GM18907 (cell line): ENCODE measurements at regions not wholly inside any gene's neighbourhood (a gene's known extent, or its start where the extent isn't known, plus 50 kb on each side); places are given as distances from the start of the nearest gene placed in this dataset.

Experiments
- ATAC-seq: cut with Tn5 transposase; IDR thresholded peaks from one replicate; pipeline ENCODE4 v1.9.1; 2021; ENCODE audit warnings: mild to moderate bottlenecking, moderate library complexity; ENCODE audit not compliant: unreplicated experiment

GRCh38 chr6:157755746-157756411 lies 67.2 kb upstream of the SNX9 start:
- ATAC-seq = no peak

- no peak for ATAC-seq
Observed at GRCh38 chr6:157756708-157757429, 66.2 kb upstream of the SNX9 start.

GRCh38 chr6:157757430-157758403 lies 65.3 kb upstream of the SNX9 start:
- no peak for ATAC-seq

DNA sequence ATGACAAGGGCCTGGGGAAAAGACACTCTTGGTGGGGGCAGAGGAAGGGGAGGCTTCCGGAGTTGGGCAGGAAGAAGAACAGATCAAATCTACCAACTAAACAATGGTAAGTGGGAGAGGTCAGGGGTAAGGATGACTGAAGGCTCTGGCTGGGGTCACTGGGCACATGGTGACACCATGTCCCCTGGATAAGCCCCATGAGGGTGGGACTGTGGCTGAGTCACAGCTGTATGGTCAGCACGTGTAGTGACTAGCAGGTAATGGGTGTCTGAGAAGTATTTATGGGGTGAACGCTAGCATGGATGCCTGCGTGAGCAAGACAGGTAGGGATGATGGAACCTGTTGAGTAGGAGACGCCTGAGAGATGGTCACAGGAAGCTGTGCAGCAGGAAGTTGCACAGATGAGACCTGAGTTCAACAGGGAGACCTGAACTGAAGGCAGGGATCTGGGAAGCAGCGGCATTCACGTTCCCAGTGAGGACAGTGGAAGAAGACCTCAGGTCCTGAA lies 64.5 kb upstream of the SNX9 start:
- no peak for ATAC-seq

DNA sequence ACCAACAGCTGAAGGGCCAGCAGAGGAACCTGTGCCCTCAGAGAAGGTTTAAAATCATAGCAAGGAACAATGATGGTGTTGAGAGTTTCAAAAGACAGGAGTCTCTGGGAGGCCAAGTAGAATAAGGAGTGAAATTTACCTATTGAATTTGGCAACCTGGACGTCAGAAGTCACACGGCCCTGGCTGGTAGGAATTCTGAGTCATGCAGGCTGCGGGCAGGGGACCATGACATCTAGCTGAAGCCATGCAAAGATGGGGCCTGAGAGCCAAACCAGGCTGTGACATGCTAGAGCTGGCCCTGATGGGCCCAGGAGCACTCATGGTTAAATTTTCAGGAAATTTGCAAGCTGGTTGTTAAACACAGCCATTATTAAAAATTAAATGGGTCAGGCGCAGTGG lies 64.0 kb upstream of the SNX9 start:
- ATAC-seq = no peak

GRCh38 chr6:157760137-157760536 lies 62.9 kb upstream of the SNX9 start:
- ATAC-seq = no peak

DNA sequence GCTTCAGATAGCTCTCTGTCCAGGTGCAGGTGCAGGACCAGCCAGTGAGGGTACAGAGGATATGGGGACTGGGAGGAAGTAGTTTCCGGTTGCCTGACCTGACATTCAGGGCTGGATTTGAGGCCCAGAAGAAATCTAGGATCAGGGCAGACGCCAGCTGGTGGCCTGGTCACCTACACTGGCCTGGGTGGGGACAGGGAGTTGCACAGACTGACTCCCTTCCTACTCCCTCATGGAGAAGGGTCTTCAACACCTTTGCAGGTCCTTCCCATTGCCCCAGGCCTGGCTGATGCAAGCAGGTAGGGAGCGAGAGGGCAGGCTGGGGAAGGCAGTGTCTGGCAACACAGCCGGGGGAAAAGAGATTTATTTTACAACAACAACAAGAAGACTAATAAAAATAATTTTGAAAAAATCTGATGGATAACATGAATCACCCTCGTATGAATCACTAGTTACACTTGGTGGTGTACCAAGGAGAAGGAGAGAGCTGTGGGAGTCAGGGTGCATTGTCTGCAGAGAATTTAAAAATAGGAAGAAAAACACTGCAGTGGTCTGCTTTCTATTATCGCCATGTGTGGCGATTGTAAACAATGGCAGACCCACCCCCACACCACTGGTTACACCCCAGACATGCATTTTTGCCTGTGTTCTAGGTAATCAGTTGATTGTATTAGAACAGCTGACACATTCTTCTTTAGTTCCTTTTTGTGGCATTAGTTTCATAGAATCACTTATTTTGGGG lies 62.3 kb upstream of the SNX9 start:
- no peak for ATAC-seq

- peak; percentile 46 for ATAC-seq
Observed at GRCh38 chr6:157761331-157761921, 61.6 kb upstream of the SNX9 start.

GRCh38 chr6:157761926-157762325 lies 61.1 kb upstream of the SNX9 start:
- no peak for ATAC-seq

DNA sequence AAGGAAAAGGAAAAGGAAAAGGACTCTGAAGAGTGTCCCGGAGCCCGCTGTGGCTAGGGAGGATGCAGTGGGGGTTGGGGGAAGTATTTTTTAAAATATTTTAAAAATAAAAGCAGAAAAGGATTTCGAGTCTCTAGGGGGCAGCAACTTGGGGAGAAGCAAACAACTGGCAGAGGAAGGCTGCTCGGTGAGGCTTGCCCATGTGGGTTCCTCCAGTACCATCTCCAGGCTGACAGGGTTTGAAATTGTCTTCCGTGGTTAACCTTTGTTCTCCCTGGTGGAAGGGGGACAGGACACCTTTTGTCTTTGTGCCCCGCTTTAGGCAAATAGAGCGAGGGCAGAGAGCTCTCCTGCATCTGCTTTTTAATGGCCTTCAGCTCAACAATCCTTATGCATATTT lies 60.4 kb upstream of the SNX9 start:
- ATAC-seq = no peak

DNA sequence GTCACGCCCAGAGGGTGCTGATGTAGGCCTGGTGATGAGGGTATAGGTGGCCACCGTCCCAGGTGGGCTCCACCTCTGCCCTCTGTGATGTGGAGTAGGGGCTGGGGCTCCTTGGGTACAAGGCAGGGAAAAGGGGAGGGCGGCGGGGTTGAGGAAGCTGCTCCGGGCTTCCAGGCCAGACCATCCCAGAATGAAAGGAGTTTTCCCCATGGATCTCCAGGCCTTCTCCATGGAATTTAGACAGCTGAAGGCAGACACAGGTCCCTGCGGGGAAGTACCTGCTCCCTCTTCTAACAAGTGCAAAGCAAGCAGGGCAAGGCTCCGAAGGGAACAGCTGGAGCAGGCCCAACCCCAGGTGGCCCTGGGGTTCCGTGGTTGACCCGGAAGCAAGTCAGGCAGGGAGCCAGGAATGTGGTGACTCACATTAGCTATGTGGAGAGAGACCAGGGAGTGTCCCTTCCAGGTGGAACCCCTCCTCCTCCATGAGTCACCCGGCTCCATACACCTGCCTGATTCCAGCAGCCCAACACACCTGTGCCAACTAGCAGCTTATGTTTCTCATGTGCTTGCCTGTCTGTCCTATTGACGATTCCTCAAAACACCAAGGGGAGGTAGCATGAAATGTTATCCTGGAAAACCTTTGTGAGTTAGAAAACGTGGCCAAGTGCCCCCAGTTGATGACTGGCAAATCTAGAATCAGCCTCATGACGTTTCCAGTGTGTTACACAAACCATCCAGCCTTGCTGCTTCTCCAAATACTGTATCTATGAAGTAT lies 59.7 kb upstream of the SNX9 start:
- ATAC-seq = no peak

- peak; percentile 7 for ATAC-seq
Observed at GRCh38 chr6:157763904-157764177, 59.2 kb upstream of the SNX9 start.

- peak; percentile 56 for ATAC-seq
Observed at GRCh38 chr6:157764178-157765068, 58.6 kb upstream of the SNX9 start.

- no peak for ATAC-seq
Observed at GRCh38 chr6:157766901-157767774, 55.9 kb upstream of the SNX9 start.

GRCh38 chr6:157767775-157768156 lies 55.3 kb upstream of the SNX9 start:
- ATAC-seq = no peak

DNA sequence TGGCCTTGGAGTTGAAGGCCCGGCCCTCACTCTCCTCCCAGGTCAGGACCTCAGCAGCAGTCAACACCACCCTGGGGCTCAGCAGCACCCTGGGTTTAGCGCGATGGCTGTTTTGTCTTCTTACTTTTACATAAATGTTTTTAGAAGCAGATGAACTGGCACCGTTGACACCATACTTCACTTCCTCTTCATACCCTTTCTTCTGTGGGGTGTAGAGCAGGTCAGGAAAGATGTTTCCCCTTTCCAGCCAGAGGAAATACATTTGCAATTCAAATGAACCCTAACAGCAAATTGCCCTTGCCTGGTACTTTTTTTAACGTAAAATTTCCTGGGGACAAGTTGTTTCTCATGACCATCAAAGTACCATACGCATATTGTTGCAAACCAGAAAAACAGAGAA lies 54.7 kb upstream of the SNX9 start:
- ATAC-seq = peak; percentile 26

GRCh38 chr6:157768863-157769551 lies 54.0 kb upstream of the SNX9 start:
- no peak for ATAC-seq
